DND-41 (cell line): ENCODE measurements at regions not wholly inside any gene's neighbourhood (a gene's known extent, or its start where the extent isn't known, plus 50 kb on each side); places are given as distances from the start of the nearest gene placed in this dataset.
"Not testable (repeated sequence)": the region's sequence is repeated elsewhere in the genome, so short reads cannot be mapped to it uniquely, and the experiment has no call there.

ENCODE experiments used
- ATAC-seq: fragments of 200-7000 bp; cut with Tn5 transposase; 3 replicates; pipeline ENCODE4 v1.9.1; 2021; ENCODE audit warnings: low read depth; ENCODE audit not compliant: insufficient read depth
- DNase-seq: peaks from one replicate; pipeline ENCODE4 v3.0.0-alpha.2; 2020
- H2AFZ ChIP-seq: 2 replicates; pipeline ENCODE4 v1.6.0; 2012; ENCODE audit warnings: low read depth, low read length
- H3K27ac ChIP-seq: 2 replicates; pipeline ENCODE4 v1.5.1; 2012; ENCODE audit warnings: low read length, inconsistent platforms
- H3K27me3 ChIP-seq: fragments of 200-600 bp; sonication (generic); 2 replicates; pipeline ENCODE4 v1.6.0; 2012; ENCODE audit warnings: low read length, mild to moderate bottlenecking, inconsistent platforms; ENCODE audit not compliant: insufficient read depth, poor library complexity
- H3K36me3 ChIP-seq: 2 replicates; pipeline ENCODE4 v1.5.1; 2012; ENCODE audit warnings: low read length, inconsistent platforms; ENCODE audit not compliant: insufficient read depth
- H3K4me1 ChIP-seq: 2 replicates; pipeline ENCODE4 v1.5.1; 2012; ENCODE audit warnings: mild to moderate bottlenecking, low read length; ENCODE audit not compliant: insufficient read depth
- H3K4me2 ChIP-seq: 2 replicates; pipeline ENCODE4 v1.6.0; 2012; ENCODE audit warnings: mild to moderate bottlenecking, moderate library complexity, low read length, inconsistent platforms; ENCODE audit not compliant: insufficient read depth
- H3K4me3 ChIP-seq, 2 experiments: fragments of 200-600 bp in 1 of 2; shearing (Covaris generic) in 1 of 2; 2 replicates each; pipeline ENCODE4 v1.5.1; 2012 to 2016; ENCODE audit warnings: inconsistent platforms in 2 of 2, low read length in 2 of 2, mild to moderate bottlenecking in 2 of 2, low read depth in 1 of 2, moderate library complexity in 1 of 2
- H3K79me2 ChIP-seq: 2 replicates; pipeline ENCODE4 v1.6.0; 2012; ENCODE audit warnings: low read length, inconsistent platforms; ENCODE audit not compliant: insufficient read depth
- H3K9ac ChIP-seq: 2 replicates; pipeline ENCODE4 v1.6.0; 2012; ENCODE audit warnings: low read depth, mild to moderate bottlenecking, inconsistent platforms, low read length, moderate library complexity
- H3K9me3 ChIP-seq: 2 replicates; pipeline ENCODE4 v1.5.1; 2012; ENCODE audit warnings: low read length, moderate library complexity, mild to moderate bottlenecking, inconsistent platforms; ENCODE audit not compliant: insufficient read depth, severe bottlenecking
- H4K20me1 ChIP-seq: 2 replicates; pipeline ENCODE4 v1.6.0; 2012; ENCODE audit warnings: low read length; ENCODE audit not compliant: insufficient read depth
- EZH2 ChIP-seq: IDR thresholded peaks from 3 replicates; pipeline ENCODE4 v1.6.1; 2012; ENCODE audit warnings: borderline replicate concordance, low read depth, mild to moderate bottlenecking, moderate library complexity, low read length, inconsistent platforms; ENCODE audit not compliant: severe bottlenecking
- TF ChIP-seq, protein P1 (sequence below): IDR thresholded peaks from 2 replicates; pipeline ENCODE4 v1.5.1; 2012; ENCODE audit warnings: borderline replicate concordance, low read length, moderate library complexity, mild to moderate bottlenecking; ENCODE audit not compliant: poor library complexity, severe bottlenecking; ENCODE audit errors: extremely low read depth

DNA sequence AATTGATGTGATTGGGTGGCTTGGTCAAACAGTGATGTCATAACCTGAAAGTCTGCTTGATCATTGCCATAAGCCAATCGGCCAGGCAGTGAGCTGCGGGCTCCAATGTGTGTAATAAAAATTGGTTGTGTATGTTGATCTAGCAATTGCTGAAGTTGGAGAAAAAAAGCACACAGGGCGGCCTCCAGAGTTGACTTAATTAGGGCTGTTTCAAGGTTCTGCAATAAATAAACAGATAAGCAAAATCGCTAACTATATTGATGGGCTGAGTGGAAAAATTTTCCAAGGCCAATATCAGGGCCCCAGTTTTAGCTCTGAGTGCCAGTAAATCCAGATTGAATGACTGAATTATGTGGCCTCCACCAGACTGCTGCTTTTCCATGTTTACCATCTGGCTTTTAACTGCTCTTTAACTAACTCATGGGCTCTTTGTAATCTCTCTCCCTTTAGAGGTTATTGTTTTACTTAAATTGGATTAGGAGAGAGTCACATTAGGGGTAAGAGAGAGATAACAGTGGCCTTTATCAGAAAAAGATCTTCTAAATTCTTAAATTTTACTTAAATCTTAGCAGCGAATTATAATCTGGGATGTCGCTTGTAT, 160.6 kb upstream of the WDFY3 start:
- no peak for ATAC-seq
- H3K4me1 ChIP-seq, result no peaks in the 10 kb centered on the region
- H3K4me2 ChIP-seq, result no peak overlapping the region
- H3K79me2 ChIP-seq, result no peaks in the 10 kb centered on the region
- no peak for DNase-seq
- no peak overlapping the region for H2AFZ ChIP-seq
- H3K4me3 ChIP-seq, result no peak overlapping the region
- no peak overlapping the region for H3K9ac ChIP-seq
- no peaks in the 10 kb centered on the region for H3K9me3 ChIP-seq
- no peaks in the 10 kb centered on the region for H3K27me3 ChIP-seq
- no peaks in the 10 kb centered on the region for H4K20me1 ChIP-seq
- H3K36me3 ChIP-seq, result no peaks in the 10 kb centered on the region
- H3K27ac ChIP-seq, result no peak overlapping the region
- TF ChIP-seq EZH2, result no peak
- TF ChIP-seq, protein P1, sequence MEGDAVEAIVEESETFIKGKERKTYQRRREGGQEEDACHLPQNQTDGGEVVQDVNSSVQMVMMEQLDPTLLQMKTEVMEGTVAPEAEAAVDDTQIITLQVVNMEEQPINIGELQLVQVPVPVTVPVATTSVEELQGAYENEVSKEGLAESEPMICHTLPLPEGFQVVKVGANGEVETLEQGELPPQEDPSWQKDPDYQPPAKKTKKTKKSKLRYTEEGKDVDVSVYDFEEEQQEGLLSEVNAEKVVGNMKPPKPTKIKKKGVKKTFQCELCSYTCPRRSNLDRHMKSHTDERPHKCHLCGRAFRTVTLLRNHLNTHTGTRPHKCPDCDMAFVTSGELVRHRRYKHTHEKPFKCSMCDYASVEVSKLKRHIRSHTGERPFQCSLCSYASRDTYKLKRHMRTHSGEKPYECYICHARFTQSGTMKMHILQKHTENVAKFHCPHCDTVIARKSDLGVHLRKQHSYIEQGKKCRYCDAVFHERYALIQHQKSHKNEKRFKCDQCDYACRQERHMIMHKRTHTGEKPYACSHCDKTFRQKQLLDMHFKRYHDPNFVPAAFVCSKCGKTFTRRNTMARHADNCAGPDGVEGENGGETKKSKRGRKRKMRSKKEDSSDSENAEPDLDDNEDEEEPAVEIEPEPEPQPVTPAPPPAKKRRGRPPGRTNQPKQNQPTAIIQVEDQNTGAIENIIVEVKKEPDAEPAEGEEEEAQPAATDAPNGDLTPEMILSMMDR, result no peak

DNA sequence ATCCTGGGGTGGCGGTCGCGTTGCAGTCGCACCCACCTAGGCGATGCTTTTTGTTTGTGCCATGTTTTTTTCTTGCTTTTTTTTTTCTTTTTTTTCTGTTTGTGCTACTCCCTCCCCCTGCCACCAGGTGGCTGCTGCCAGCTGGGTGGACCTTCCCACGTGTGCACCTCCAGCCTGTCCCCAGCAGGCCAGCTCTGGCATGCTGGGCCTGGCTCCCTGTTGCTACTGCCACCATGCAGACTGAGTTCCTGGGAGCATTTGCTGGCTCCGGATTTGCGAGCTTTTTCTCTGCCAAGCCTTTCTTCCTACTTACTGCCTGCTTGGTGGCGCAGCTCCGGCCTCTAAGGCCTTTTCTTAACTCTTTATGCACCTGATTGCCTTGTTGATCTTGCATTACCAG, 161.2 kb upstream of the WDFY3 start:
- Histone ChIP-seq H3K79me2 (no peaks in the 10 kb centered on the region), H2AFZ (no peak overlapping the region; the same call in 1 of the 2 replicates), H4K20me1 (no peaks in the 10 kb centered on the region), H3K27me3 (no peaks in the 10 kb centered on the region), H3K36me3 (no peaks in the 10 kb centered on the region), H3K9me3 (no peaks in the 10 kb centered on the region), H3K4me1 (no peaks in the 10 kb centered on the region), H3K4me2 (no peak overlapping the region), H3K4me3 (no peak overlapping the region), H3K27ac (no peak overlapping the region), H3K9ac (no peak overlapping the region)
- ATAC-seq, result peak; percentile 67; the same call in 2 of the 3 replicates
- peak; percentile 9 for DNase-seq
- no peak for TF ChIP-seq EZH2
- TF ChIP-seq, protein P1, result peak; percentile 47

DNA sequence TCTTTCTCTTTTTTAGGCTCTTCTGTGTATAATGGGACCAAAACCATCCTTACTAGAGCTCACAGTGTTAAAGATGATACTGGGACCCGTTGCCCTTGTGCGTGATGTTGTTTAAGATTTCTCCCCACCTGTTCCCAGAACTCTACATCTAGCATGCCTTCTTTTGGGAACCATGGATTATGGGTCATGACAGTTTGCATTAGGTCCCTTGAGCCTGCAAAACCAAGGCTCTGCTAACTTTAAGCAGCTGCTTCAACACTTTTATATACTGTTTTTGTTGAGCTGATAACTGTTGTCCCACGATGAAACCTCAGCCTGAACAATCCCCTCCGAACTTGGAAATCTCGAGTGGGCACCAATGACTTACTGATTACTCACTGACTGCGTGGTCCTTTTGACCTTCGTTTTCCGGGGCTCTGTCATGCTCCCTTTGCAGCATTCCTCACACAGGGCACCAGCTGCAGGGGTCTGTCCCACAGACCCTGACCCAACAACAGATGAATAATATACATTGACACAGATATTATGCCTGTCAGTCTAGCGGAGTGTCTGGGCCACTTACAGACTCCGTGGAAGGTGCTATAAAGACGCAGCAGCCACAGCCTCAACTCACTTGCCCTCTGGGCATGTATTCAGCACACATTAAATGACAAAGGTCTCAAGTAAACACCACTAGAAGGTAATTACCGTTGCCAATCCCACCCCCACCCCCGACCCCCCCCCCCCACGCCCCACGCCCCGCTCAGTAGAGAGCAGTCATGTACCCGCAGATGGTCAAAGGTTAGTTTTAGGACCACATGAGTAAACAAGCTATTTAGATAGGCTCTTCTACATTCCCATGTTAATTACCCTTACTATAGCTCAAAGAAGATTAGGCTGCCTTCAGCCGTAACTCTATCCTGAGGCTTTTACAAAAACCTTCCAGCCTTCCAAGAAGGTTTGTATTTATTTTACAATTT, 162.0 kb upstream of the WDFY3 start:
- no peak overlapping the region for H3K9ac ChIP-seq
- H3K27me3 ChIP-seq, result no peaks in the 10 kb centered on the region
- H3K9me3 ChIP-seq, result no peaks in the 10 kb centered on the region
- H3K4me2 ChIP-seq, result no peak overlapping the region
- H3K4me3 ChIP-seq, result no peak overlapping the region
- H3K79me2 ChIP-seq, result no peaks in the 10 kb centered on the region
- H3K27ac ChIP-seq, result no peak overlapping the region
- H3K4me1 ChIP-seq, result no peaks in the 10 kb centered on the region
- no peak for DNase-seq
- H4K20me1 ChIP-seq, result no peaks in the 10 kb centered on the region
- H2AFZ ChIP-seq, result no peak overlapping the region
- H3K36me3 ChIP-seq, result no peaks in the 10 kb centered on the region
- ATAC-seq, result no peak
- TF ChIP-seq, protein P1, result no peak
- TF ChIP-seq EZH2, result no peak

DNA sequence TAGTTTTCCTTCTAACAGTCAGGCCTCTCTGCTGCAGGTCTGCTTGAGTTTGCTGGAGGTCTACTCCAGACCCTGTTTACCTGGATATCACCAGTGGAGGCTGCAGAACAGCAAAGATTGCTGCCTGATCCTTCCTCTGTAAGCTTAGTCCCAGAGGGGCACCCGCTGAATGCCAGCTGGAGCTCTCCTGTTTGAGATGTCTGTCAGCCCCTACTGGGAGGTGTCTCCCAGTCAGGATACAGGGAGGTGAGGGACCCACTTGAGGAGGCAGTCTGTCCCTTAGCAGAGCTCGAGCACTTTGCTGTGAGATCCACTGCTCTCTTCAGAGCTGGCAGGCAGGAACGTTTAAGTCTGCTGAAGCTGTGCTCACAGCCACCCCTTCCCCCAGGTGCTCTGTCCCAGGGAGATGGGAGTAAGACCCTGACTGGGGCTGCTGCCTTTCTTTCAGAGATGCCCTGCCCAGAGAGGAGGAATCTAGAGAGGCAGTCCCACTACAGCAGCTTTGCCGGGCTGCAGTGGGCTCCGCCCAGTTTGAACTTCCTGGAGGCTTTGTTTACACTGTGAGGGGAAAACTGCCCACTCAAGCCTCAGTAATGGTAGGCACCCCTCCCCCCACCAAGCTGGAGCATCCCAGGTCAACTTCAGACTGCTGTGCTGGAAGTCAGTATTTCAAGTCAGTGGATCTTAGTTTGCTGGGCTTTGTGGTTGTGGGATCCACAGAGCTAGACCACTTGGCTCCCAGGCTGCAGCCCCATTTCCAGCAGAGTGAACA, 163.1 kb upstream of the WDFY3 start:
- not testable (repeated sequence) for ATAC-seq, H3K79me2 ChIP-seq, H3K27ac ChIP-seq, H3K4me2 ChIP-seq, DNase-seq, H3K36me3 ChIP-seq, H3K9me3 ChIP-seq, H3K4me1 ChIP-seq, H3K4me3 ChIP-seq, H3K9ac ChIP-seq, H3K27me3 ChIP-seq, H2AFZ ChIP-seq, H4K20me1 ChIP-seq
